K562 (cell line): ENCODE measurements at regions not wholly inside any gene's neighbourhood (a gene's known extent, or its start where the extent isn't known, plus 50 kb on each side); places are given as distances from the start of the nearest gene placed in this dataset.

Source experiments
- COPS2 ChIP-seq: fragments of 450-650 bp; conservative IDR thresholded peaks from 2 replicates; pipeline ENCODE4 v1.6.1; 2016; ENCODE audit warnings: mild to moderate bottlenecking, moderate library complexity
- JUND ChIP-seq, 2 experiments: IDR thresholded peaks; 2 replicates in 1 of 2; 3 replicates in 1 of 2; pipeline ENCODE4 v1.6.1; 2011; ENCODE audit warnings: borderline replicate concordance in 2 of 2, low read depth in 2 of 2, low read length in 2 of 2, improper control_type of control experiment in 1 of 2, missing biosample characterization in 1 of 2, missing genetic modification characterization in 1 of 2, missing genetic modification reagents in 1 of 2
- NFIX ChIP-seq: fragments of 250-450 bp; sonication (Bioruptor Pico); IDR thresholded peaks from 2 replicates; pipeline ENCODE4 v1.4.0; 2020; ENCODE audit warnings: low read depth, mild to moderate bottlenecking, moderate library complexity
- PKNOX1 ChIP-seq: fragments of 450-650 bp; IDR thresholded peaks from 2 replicates; pipeline ENCODE4 v1.6.1; 2016
- RAD21 ChIP-seq, 2 experiments: fragments of 250-450 bp in 1 of 2; fragments of 450-650 bp in 1 of 2; sonication (Bioruptor Pico) in 1 of 2; formaldehyde crosslinking in 1 of 2; IDR thresholded peaks in 1 of 2; conservative IDR thresholded peaks in 1 of 2; 2 replicates each; pipeline versions ENCODE4 v1.4.0 to v1.8.0; 2020 to 2022; ENCODE audit warnings: mild to moderate bottlenecking in 2 of 2, moderate library complexity in 1 of 2
- RNF2 ChIP-seq: sonication (generic); IDR thresholded peaks from 2 replicates; pipeline ENCODE4 v1.6.1; 2016
- USF2 ChIP-seq: sonication (generic); formaldehyde crosslinking; IDR thresholded peaks from 2 replicates; pipeline ENCODE4 v1.5.0; 2020; ENCODE audit warnings: missing genetic modification reagents
- ZBED1 ChIP-seq: IDR thresholded peaks from 2 replicates; pipeline ENCODE4 v1.6.1; 2014
- ZNF592 ChIP-seq: fragments of 450-650 bp; IDR thresholded peaks from 2 replicates; pipeline ENCODE4 v1.6.1; 2017; ENCODE audit warnings: antibody characterized with exemption, mild to moderate bottlenecking

GRCh38 chr2:9721344-9721743 lies 90.5 kb upstream of the YWHAQ start (continued):
- TF ChIP-seq PKNOX1 = peak; percentile 61
- peak in 1 of 2 experiments; percentile 6; a peak in 1 of 4 replicates for TF ChIP-seq RAD21 (CRISPR knock-in tag; conservative IDR thresholded peaks at IDR 0.05 in 1 of 2, IDR thresholded peaks at IDR 0.05 in 1 of 2)
- TF ChIP-seq JUND (IDR thresholded peaks at IDR 0.05; ENCODE audit: borderline replicate concordance, low read depth, low read length) = no peak
- TF ChIP-seq JUND (tag; IDR thresholded peaks at IDR 0.05; ENCODE audit: borderline replicate concordance, low read depth, low read length) = 0 out of 3 replicates have a peak, but pooled peaks have one; percentile 11
- peak; percentile 46; the same call in 1 of the 2 replicates for TF ChIP-seq ZNF592
- no peak for TF ChIP-seq USF2
- TF ChIP-seq COPS2 = no peak
- no peak for TF ChIP-seq NFIX (CRISPR knock-in tag)
- no peak for TF ChIP-seq RNF2
- no peak for TF ChIP-seq ZBED1
